SU-DHL-6 (cell line): ENCODE measurements at regions not wholly inside any gene's neighbourhood (a gene's known extent, or its start where the extent isn't known, plus 50 kb on each side); places are given as distances from the start of the nearest gene placed in this dataset.

Experiments
- H2AFZ ChIP-seq: fragments of 200-600 bp; sonication (generic); 2 replicates; pipeline ENCODE4 v1.6.1; 2014; ENCODE audit warnings: low read depth, mild to moderate bottlenecking, moderate library complexity, mixed read lengths, antibody characterized with exemption, low read length; ENCODE audit not compliant: severe bottlenecking
- H3F3A ChIP-seq: fragments of 200-600 bp; shearing (Covaris generic); 2 replicates; pipeline ENCODE4 v1.6.0; 2016; ENCODE audit warnings: antibody characterized with exemption, mild to moderate bottlenecking; ENCODE audit not compliant: insufficient read depth
- H3K27ac ChIP-seq: fragments of 200-600 bp; sonication (generic); 2 replicates; pipeline ENCODE4 v1.5.1; 2016; ENCODE audit warnings: low read depth, mild to moderate bottlenecking, low read length, moderate library complexity, mixed read lengths
- H3K27me3 ChIP-seq: fragments of 200-600 bp; sonication (generic), shearing (Covaris generic); 2 replicates; pipeline ENCODE4 v1.6.0; 2014; ENCODE audit warnings: mild to moderate bottlenecking, low read length
- H3K36me3 ChIP-seq: fragments of 200-600 bp; sonication (generic); 2 replicates; pipeline ENCODE4 v1.6.1; 2014; ENCODE audit warnings: mild to moderate bottlenecking, low read length, mixed read lengths
- H3K4me2 ChIP-seq: fragments of 300-600, 200-600 bp; shearing (Covaris generic), sonication (generic); 2 replicates; pipeline ENCODE4 v1.6.0; 2014; ENCODE audit warnings: low read length, low read depth, mild to moderate bottlenecking; ENCODE audit not compliant: poor library complexity, severe bottlenecking
- H3K4me3 ChIP-seq: fragments of 200-600 bp; sonication (generic); 2 replicates; pipeline ENCODE4 v1.5.1; 2014; ENCODE audit warnings: antibody characterized with exemption, low read length, mild to moderate bottlenecking, mixed read lengths; ENCODE audit not compliant: insufficient read depth, poor library complexity, severe bottlenecking
- H3K79me2 ChIP-seq: fragments of 200-600 bp; sonication (generic); 2 replicates; pipeline ENCODE4 v1.6.1; 2014; ENCODE audit warnings: mild to moderate bottlenecking, low read length, moderate library complexity; ENCODE audit not compliant: insufficient read depth
- H3K9ac ChIP-seq: fragments of 200-600 bp; sonication (generic); 2 replicates; pipeline ENCODE4 v1.7.0; 2014; ENCODE audit warnings: mild to moderate bottlenecking, low read length
- H3K9me2 ChIP-seq: fragments of 200-600 bp; sonication (generic); replicated peaks from 2 replicates; pipeline ENCODE4 v1.6.1; 2014; ENCODE audit warnings: low read length; ENCODE audit not compliant: insufficient read depth
- H3K9me3 ChIP-seq: fragments of 200-600 bp; sonication (generic); 2 replicates; pipeline ENCODE4 v1.6.1; 2014; ENCODE audit warnings: low read length, mixed read lengths; ENCODE audit not compliant: insufficient read depth
- H4K20me1 ChIP-seq: fragments of 200-600 bp; sonication (generic); 2 replicates; pipeline ENCODE4 v1.6.1; 2014; ENCODE audit warnings: low read depth, mild to moderate bottlenecking, antibody characterized with exemption, low read length, moderate library complexity, mixed read lengths
- EZH2phosphoT487 ChIP-seq: fragments of 200-600 bp; sonication (generic), shearing (Covaris generic); conservative IDR thresholded peaks from 2 replicates; pipeline ENCODE4 v1.6.1; 2018; ENCODE audit warnings: mild to moderate bottlenecking, antibody characterized with exemption, low read length, moderate library complexity, mixed read lengths
- TF ChIP-seq, protein P1 (sequence below): fragments of 200-600 bp; sonication (generic); IDR thresholded peaks from one replicate; pipeline ENCODE4 v1.5.1; 2017; ENCODE audit warnings: antibody characterized with exemption, mild to moderate bottlenecking, low read length, moderate library complexity; ENCODE audit not compliant: insufficient read depth, poor library complexity, severe bottlenecking

GRCh38 chr12:5099591-5099990 lies 55.9 kb downstream of the KCNA5 start:
- no peaks in the 10 kb centered on the region for H3K9me2 ChIP-seq
- H3K4me2 ChIP-seq: no peak overlapping the region
- H3K9me3 ChIP-seq: no peaks in the 10 kb centered on the region
- H3K79me2 ChIP-seq: no peaks in the 10 kb centered on the region
- no peak overlapping the region for H3K9ac ChIP-seq
- H3F3A ChIP-seq: no peaks in the 10 kb centered on the region
- no peaks in the 10 kb centered on the region for H3K36me3 ChIP-seq
- no peak overlapping the region for H3K27ac ChIP-seq
- no peak overlapping the region for H2AFZ ChIP-seq
- TF ChIP-seq, protein P1, sequence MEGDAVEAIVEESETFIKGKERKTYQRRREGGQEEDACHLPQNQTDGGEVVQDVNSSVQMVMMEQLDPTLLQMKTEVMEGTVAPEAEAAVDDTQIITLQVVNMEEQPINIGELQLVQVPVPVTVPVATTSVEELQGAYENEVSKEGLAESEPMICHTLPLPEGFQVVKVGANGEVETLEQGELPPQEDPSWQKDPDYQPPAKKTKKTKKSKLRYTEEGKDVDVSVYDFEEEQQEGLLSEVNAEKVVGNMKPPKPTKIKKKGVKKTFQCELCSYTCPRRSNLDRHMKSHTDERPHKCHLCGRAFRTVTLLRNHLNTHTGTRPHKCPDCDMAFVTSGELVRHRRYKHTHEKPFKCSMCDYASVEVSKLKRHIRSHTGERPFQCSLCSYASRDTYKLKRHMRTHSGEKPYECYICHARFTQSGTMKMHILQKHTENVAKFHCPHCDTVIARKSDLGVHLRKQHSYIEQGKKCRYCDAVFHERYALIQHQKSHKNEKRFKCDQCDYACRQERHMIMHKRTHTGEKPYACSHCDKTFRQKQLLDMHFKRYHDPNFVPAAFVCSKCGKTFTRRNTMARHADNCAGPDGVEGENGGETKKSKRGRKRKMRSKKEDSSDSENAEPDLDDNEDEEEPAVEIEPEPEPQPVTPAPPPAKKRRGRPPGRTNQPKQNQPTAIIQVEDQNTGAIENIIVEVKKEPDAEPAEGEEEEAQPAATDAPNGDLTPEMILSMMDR: no peak
- no peak for TF ChIP-seq EZH2phosphoT487
- H3K4me3 ChIP-seq: no peak overlapping the region
- H3K27me3 ChIP-seq: no peaks in the 10 kb centered on the region
- H4K20me1 ChIP-seq: no peaks in the 10 kb centered on the region

- H3K4me2 ChIP-seq: no peak overlapping the region
- no peak for TF ChIP-seq EZH2phosphoT487
- TF ChIP-seq, protein P1: no peak
- H3K9me3 ChIP-seq: no peaks in the 10 kb centered on the region
- H3K9ac ChIP-seq: no peak overlapping the region
- H3K36me3 ChIP-seq: no peaks in the 10 kb centered on the region
- H2AFZ ChIP-seq: no peak overlapping the region
- no peaks in the 10 kb centered on the region for H3K79me2 ChIP-seq
- H3K27me3 ChIP-seq: no peaks in the 10 kb centered on the region
- no peak overlapping the region for H3K4me3 ChIP-seq
- no peaks in the 10 kb centered on the region for H4K20me1 ChIP-seq
- H3K9me2 ChIP-seq: no peaks in the 10 kb centered on the region
- no peaks in the 10 kb centered on the region for H3F3A ChIP-seq
- no peak overlapping the region for H3K27ac ChIP-seq
These were observed 58.0 kb downstream of the KCNA5 start for GRCh38 chr12:5101686-5102085.

DNA sequence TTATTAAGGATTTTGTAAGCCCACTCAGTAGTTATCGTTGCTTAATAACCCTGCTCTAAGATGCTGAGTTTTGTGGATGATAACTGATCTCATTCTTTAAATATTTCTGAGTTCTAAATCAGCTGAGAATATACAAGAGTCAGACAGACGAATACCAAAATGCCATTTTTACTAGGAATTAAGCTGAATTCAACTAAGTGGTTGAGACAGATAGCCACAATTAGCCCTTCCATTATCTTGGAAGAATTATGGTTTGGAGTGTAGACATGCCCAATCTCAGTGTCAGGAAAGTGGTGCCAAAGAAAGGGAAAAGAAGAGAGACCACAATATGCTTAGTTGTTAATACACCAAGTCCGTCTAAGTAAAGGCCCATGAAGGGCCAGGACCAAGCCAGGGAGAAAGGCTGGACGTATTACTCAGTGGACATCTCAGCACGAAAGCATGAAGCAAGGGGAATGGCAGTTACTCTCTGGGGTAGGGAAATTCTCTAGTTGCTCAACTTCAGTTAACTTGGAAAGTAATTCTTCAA lies 58.6 kb downstream of the KCNA5 start:
- Histone ChIP-seq H3K36me3 (no peaks in the 10 kb centered on the region), H3K9me2 (no peaks in the 10 kb centered on the region), H3K4me2 (no peak overlapping the region), H3K79me2 (no peaks in the 10 kb centered on the region), H3K27me3 (no peaks in the 10 kb centered on the region), H3K4me3 (no peak overlapping the region), H2AFZ (no peak overlapping the region), H3K9me3 (no peaks in the 10 kb centered on the region), H3F3A (no peaks in the 10 kb centered on the region), H4K20me1 (no peaks in the 10 kb centered on the region), H3K27ac (no peak overlapping the region), H3K9ac (no peak overlapping the region)
- no peak for TF ChIP-seq EZH2phosphoT487
- TF ChIP-seq, protein P1: no peak
